ENCODE measurements at regions not wholly inside any gene's neighbourhood (a gene's known extent, or its start where the extent isn't known, plus 50 kb on each side); places are given as distances from the start of the nearest gene placed in this dataset.
"Not testable (repeated sequence)": the region's sequence is repeated elsewhere in the genome, so short reads cannot be mapped to it uniquely, and the experiment has no call there.

DNA sequence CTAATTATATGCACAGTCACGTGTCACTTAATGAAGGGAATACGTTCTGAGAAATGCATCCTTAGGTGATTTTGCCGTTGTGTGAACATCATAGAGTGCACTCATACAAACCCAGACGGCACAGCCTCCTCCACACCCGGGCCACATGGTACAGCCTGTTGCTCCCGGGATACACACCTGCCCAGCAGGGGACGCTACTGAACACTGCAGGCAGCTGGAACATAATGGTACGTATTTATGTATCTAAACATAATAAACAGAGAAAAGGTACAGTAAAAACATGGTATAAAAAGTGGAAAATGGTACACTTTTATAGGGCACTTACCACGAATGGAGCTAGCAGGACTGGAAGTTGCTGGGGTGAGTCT lies 752.3 kb upstream of the TPTE start:
- H3K36me3 ChIP-seq (ENCODE audit: control insufficient read depth in 1 of 2, insufficient read depth in 2 of 2, low read length in 2 of 2); DNase-seq (ENCODE audit: low read depth, low spot score); H3K9ac ChIP-seq (ENCODE audit: low read length); ATAC-seq; H4K20me1 ChIP-seq (ENCODE audit: insufficient read depth); H2AFZ ChIP-seq (ENCODE audit: low read depth, low read length, poor library complexity, severe bottlenecking); H3K4me1 ChIP-seq (ENCODE audit: control insufficient read depth in 1 of 2, insufficient read depth in 2 of 2, low read length in 2 of 2); H3K9me2 ChIP-seq (ENCODE audit: insufficient read depth); H3K4me2 ChIP-seq (ENCODE audit: low read length); H3K27me3 ChIP-seq (ENCODE audit: insufficient read depth, low read length); H3K79me2 ChIP-seq (ENCODE audit: insufficient read depth, low read length); RAD21 ChIA-PET (ENCODE audit: low non-redundant PET in 1 of 2, low total read pairs in 2 of 2, uncharacterized antibody in 2 of 2, unreplicated experiment in 2 of 2); BruUV-seq (replicated peaks); H3K4me3 ChIP-seq (replicated peaks in 1 of 2; ENCODE audit: low read depth in 1 of 2, low read length in 2 of 2); CTCF ChIA-PET; POLR2A ChIA-PET; H3K27ac ChIP-seq (ENCODE audit: low read depth, low read length); intact Hi-C loops (cut with micrococcal nuclease): not testable (repeated sequence)
- H3K9me3 ChIP-seq (ENCODE audit: control insufficient read depth in 1 of 2, insufficient read depth in 1 of 2, low read depth in 1 of 2, low read length in 2 of 2): peaks cover 43 to 61% of the 10 kb centered on the region in 2 experiments; a peak in 2 of 4 replicates

DNA sequence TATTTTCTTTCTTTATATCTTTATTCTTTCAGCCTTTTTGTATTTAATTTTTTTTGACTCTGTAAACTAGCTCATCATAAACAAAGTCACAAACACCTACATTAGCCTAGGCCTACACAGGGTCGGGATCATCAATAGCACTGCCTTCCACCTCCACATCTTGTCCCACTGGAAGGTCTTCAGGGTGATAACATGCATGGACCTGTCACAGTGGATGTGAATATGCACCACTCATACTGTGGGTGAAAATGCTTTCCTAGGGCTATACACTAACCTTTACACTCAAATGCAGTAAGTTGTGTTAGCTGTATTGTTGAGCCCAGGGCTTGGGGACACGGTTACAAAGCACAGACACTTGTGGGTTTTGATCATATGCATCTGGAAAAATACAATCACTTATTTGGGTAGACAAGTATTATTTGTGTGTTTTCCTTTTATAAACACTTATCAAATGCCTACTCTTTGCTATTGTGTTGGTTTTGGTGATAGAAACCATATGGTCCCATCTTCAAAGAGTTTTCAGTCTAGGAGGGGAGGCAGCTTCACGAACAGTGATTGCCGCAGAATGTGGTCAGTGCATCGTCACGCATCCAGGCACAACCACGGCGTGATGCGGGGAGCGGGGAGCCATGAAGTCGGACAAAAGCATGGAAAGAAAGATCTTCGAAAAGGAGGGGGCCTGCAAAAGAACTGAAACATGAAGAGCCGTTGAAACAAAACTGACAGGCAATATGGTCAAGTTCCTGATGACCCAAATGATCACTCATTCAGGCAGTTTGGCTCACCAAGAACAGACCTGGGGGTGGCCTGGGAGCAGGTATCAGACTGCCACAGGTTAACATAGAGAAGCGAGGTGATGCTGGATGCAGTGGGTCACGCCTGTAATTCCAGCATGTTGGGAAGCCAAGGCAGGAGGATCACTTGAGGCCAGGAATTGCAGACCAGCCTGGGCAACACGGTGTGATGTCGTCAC lies 751.4 kb upstream of the TPTE start:
- H3K9me3 ChIP-seq (ENCODE audit: control insufficient read depth in 1 of 2, insufficient read depth in 1 of 2, low read depth in 1 of 2, low read length in 2 of 2): peaks cover 45 to 61% of the 10 kb centered on the region in 2 experiments; a peak in 2 of 4 replicates
- H3K9ac ChIP-seq (ENCODE audit: low read length); BruUV-seq (replicated peaks); H3K4me2 ChIP-seq (ENCODE audit: low read length); intact Hi-C loops (cut with micrococcal nuclease); H3K9me2 ChIP-seq (ENCODE audit: insufficient read depth); H2AFZ ChIP-seq (ENCODE audit: low read depth, low read length, poor library complexity, severe bottlenecking); DNase-seq (ENCODE audit: low read depth, low spot score); POLR2A ChIA-PET; H4K20me1 ChIP-seq (ENCODE audit: insufficient read depth); H3K79me2 ChIP-seq (ENCODE audit: insufficient read depth, low read length); H3K27ac ChIP-seq (ENCODE audit: low read depth, low read length); ATAC-seq; H3K36me3 ChIP-seq (ENCODE audit: control insufficient read depth in 1 of 2, insufficient read depth in 2 of 2, low read length in 2 of 2); H3K4me3 ChIP-seq (replicated peaks in 1 of 2; ENCODE audit: low read depth in 1 of 2, low read length in 2 of 2); RAD21 ChIA-PET (ENCODE audit: low non-redundant PET in 1 of 2, low total read pairs in 2 of 2, uncharacterized antibody in 2 of 2, unreplicated experiment in 2 of 2); CTCF ChIA-PET; H3K27me3 ChIP-seq (ENCODE audit: insufficient read depth, low read length); H3K4me1 ChIP-seq (ENCODE audit: control insufficient read depth in 1 of 2, insufficient read depth in 2 of 2, low read length in 2 of 2): not testable (repeated sequence)

DNA sequence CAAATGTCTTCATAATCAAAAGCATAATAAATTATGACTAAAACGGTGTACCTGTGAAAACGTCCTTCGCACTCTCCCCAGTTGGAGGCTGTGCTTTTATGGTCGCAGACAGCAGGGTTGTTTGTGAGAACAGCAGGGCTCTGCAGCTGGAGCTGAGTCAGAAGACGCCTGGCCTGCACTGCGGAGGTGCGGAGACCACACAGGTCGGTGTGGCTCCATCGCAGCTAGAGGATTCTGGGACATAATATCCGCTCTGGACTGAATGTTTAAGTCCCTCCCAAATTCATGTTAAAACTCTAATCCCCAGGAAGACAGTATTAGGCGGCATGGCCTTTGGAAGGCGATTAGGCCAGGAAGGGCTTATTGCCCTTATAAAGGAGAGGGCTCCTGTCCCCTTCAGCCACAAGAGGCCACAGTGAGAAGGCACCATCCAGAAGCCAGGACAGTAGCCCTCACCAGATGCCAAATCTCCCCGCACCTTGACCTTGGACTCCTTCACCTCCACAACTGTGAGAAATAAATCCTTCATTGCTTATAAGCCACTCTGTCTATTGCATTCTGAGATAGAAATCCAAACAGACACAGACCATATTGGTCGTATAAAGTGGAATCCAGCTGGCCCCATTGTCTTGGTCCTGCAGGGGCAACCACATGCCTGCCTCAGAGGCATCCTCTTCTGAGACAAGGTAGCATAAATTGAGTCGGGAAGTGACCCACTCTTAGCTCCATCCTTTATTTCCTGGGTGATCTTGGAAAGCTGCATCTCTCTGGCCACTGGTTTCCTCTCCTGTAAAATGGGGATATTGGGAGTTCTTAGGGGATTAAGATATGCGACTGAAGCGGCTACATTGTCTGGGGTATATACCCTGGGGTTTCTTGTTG lies 749.7 kb upstream of the TPTE start:
- H3K4me3 ChIP-seq (replicated peaks in 1 of 2; ENCODE audit: low read depth in 1 of 2, low read length in 2 of 2); H3K4me1 ChIP-seq (ENCODE audit: control insufficient read depth in 1 of 2, insufficient read depth in 2 of 2, low read length in 2 of 2); H4K20me1 ChIP-seq (ENCODE audit: insufficient read depth); CTCF ChIA-PET; H3K9ac ChIP-seq (ENCODE audit: low read length); H3K9me2 ChIP-seq (ENCODE audit: insufficient read depth); ATAC-seq; RAD21 ChIA-PET (ENCODE audit: low non-redundant PET in 1 of 2, low total read pairs in 2 of 2, uncharacterized antibody in 2 of 2, unreplicated experiment in 2 of 2); H3K79me2 ChIP-seq (ENCODE audit: insufficient read depth, low read length); intact Hi-C loops (cut with micrococcal nuclease); H3K36me3 ChIP-seq (ENCODE audit: control insufficient read depth in 1 of 2, insufficient read depth in 2 of 2, low read length in 2 of 2); H3K27ac ChIP-seq (ENCODE audit: low read depth, low read length); BruUV-seq (replicated peaks); H3K27me3 ChIP-seq (ENCODE audit: insufficient read depth, low read length); POLR2A ChIA-PET; DNase-seq (ENCODE audit: low read depth, low spot score); H2AFZ ChIP-seq (ENCODE audit: low read depth, low read length, poor library complexity, severe bottlenecking); H3K4me2 ChIP-seq (ENCODE audit: low read length): not testable (repeated sequence)
- peaks cover 53 to 61% of the 10 kb centered on the region in 2 experiments; a peak in 2 of 4 replicates for H3K9me3 ChIP-seq (ENCODE audit: control insufficient read depth in 1 of 2, insufficient read depth in 1 of 2, low read depth in 1 of 2, low read length in 2 of 2)

Measured in HCT116 (cell line).